Ectodermal cell (in vitro differentiated cells): ENCODE measurements at regions not wholly inside any gene's neighbourhood (a gene's known extent, or its start where the extent isn't known, plus 50 kb on each side); places are given as distances from the start of the nearest gene placed in this dataset.

ENCODE experiments used
- H3K27ac ChIP-seq: 2 replicates; pipeline ENCODE4 v1.7.0; 2013; ENCODE audit warnings: mild to moderate bottlenecking, low read depth, low read length; ENCODE audit not compliant: insufficient read depth, poor library complexity, severe bottlenecking
- H3K27me3 ChIP-seq: 2 replicates; pipeline ENCODE4 v1.7.0; 2013; ENCODE audit warnings: mild to moderate bottlenecking, low read length; ENCODE audit not compliant: insufficient read depth, control insufficient read depth, poor library complexity, severe bottlenecking
- H3K36me3 ChIP-seq: one replicate; pipeline ENCODE4 v1.7.0; 2013; ENCODE audit warnings: low read length; ENCODE audit not compliant: control insufficient read depth, insufficient read depth
- H3K4me1 ChIP-seq: one replicate; pipeline ENCODE4 v1.7.0; 2013; ENCODE audit warnings: low read length; ENCODE audit not compliant: control insufficient read depth, insufficient read depth
- H3K4me3 ChIP-seq: 2 replicates; pipeline ENCODE4 v1.7.0; 2013; ENCODE audit warnings: low read depth, low read length, control low read depth; ENCODE audit not compliant: insufficient read depth
- H3K9me3 ChIP-seq: 2 replicates; pipeline ENCODE4 v1.7.0; 2013; ENCODE audit warnings: mild to moderate bottlenecking, low read length, moderate library complexity; ENCODE audit not compliant: control insufficient read depth
- WGBS, 2 experiments: methylation state at CpG; one replicate each; pipeline ENCODE4 v1.1.7; 2013; ENCODE audit warnings: missing lambda C conversion rate in 2 of 2; 5-methylcytosine and 5-hydroxymethylcytosine counted together

- Histone ChIP-seq H3K4me1 (no peaks in the 10 kb centered on the region), H3K36me3 (no peaks in the 10 kb centered on the region), H3K27ac (no peak overlapping the region), H3K4me3 (no peak overlapping the region), H3K9me3 (no peaks in the 10 kb centered on the region), H3K27me3 (no peaks in the 10 kb centered on the region)
Observed at GRCh38 chr5:63081402-63081801, 502.8 kb downstream of the LRRC70 start.

DNA sequence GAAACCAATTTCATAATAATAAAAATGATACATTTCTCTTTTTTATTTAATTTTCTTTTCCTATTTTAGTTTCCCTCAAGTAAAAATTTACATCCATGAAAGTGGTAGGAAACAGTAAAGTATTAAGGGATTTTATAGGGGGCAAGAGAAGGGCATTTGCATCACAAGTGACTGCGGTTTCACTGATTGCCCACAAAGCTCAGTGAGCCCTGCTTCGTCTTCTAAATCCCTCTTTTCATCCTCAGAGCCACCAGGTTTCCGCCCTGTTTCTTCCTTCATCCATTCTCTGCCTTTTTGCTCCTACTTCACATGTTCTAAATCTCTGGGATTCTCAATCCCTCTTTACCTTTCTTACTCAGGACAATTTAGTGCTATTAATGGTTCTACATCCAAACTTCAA, 491.4 kb downstream of the LRRC70 start:
- Histone ChIP-seq H3K4me3 (no peak overlapping the region), H3K36me3 (no peaks in the 10 kb centered on the region), H3K27me3 (no peaks in the 10 kb centered on the region), H3K4me1 (no peaks in the 10 kb centered on the region), H3K27ac (peak overlapping the region; percentile 26), H3K9me3 (no peaks in the 10 kb centered on the region)
- WGBS, 2 experiments: 21 to 23% methylated on average over 3 of the region's 3 CpGs

- H3K27me3 ChIP-seq: no peaks in the 10 kb centered on the region
- H3K9me3 ChIP-seq: no peaks in the 10 kb centered on the region
- no peaks in the 10 kb centered on the region for H3K4me1 ChIP-seq
- no peaks in the 10 kb centered on the region for H3K36me3 ChIP-seq
- no peak overlapping the region for H3K27ac ChIP-seq
- no peak overlapping the region for H3K4me3 ChIP-seq
- 35 to 53% methylated on average over 1 of the region's 1 CpG for WGBS, 2 experiments
Observed at GRCh38 chr5:63055421-63055820, 476.8 kb downstream of the LRRC70 start.

DNA sequence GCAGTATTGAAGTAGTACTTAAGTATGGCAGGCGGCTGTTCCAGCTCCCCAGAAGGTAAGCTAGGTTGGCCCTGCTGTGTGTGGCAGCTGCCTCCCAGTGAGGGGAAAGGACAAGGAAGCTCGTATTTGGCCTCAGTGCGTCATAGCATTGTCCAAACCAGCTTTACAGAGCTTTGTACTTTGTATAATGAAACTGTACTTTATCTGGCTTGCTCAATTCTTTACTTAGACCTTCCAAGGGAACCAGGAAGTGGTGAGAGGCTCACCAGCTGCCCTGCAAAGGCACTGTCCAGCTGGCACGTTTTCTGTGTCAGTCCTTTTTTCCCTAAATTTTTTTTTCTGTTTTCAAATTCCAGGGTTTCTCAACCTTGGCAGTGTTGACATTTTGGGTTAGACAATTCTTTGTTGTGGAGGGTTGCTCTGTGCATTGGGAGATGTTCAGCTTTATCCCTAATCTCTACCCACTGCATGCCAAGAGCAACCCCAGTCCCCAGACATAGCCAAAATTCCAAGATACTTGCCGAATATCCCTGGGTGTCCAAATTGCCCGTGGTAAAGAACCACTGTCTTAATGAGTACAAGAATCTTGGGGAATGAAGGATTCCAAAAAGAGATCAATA, 474.5 kb downstream of the LRRC70 start:
- WGBS, 2 experiments: 97 to 98% methylated on average over 5 to 6 of the region's 6 CpGs

GRCh38 chr5:63050916-63051315, 472.3 kb downstream of the LRRC70 start:
- no peak overlapping the region for H3K27ac ChIP-seq
- H3K9me3 ChIP-seq: no peaks in the 10 kb centered on the region
- 100% methylated on average over 1 of the region's 2 CpGs; no CpG with 5 or more reads in 1 of the 2 experiments for WGBS, 2 experiments
- no peaks in the 10 kb centered on the region for H3K4me1 ChIP-seq
- H3K36me3 ChIP-seq: no peaks in the 10 kb centered on the region
- H3K4me3 ChIP-seq: no peak overlapping the region
- H3K27me3 ChIP-seq: no peaks in the 10 kb centered on the region

More for the DNA sequence above, 474.5 kb downstream of the LRRC70 start:
- Histone ChIP-seq H3K4me3 (no peak overlapping the region), H3K27ac (no peak overlapping the region), H3K36me3 (no peaks in the 10 kb centered on the region), H3K9me3 (no peaks in the 10 kb centered on the region), H3K4me1 (no peaks in the 10 kb centered on the region), H3K27me3 (no peaks in the 10 kb centered on the region)

GRCh38 chr5:63049935-63050334, 471.3 kb downstream of the LRRC70 start:
- WGBS, 2 experiments: 90 to 100% methylated on average over 1 of the region's 1 CpG
- Histone ChIP-seq H3K27ac (no peak overlapping the region), H3K27me3 (no peaks in the 10 kb centered on the region), H3K4me1 (no peaks in the 10 kb centered on the region), H3K4me3 (no peak overlapping the region), H3K9me3 (no peaks in the 10 kb centered on the region), H3K36me3 (no peaks in the 10 kb centered on the region)

DNA sequence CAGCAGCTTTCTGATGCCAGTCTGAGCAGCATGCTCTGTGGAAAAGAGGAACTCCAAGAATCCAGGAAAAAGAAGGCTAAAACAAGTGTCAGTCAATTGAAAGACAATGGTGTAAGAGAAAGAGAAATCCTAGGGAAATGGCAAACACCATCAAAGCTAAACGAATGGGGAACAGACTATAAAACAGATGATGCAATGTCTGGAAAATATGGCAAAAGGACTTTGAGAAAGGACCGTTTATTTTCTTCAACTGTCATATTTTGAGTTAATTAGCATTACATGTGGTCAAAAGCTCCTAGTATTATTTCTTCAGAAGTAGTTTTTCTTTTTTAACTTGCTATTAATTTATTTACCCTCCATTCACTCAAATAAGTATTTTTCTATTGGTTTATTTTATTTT, 465.2 kb downstream of the LRRC70 start:
- H3K27me3 ChIP-seq: no peaks in the 10 kb centered on the region
- no peak overlapping the region for H3K4me3 ChIP-seq
- H3K4me1 ChIP-seq: no peaks in the 10 kb centered on the region
- no peaks in the 10 kb centered on the region for H3K9me3 ChIP-seq
- 76% methylated on average over 2 of the region's 2 CpGs for WGBS, 2 experiments
- no peak overlapping the region for H3K27ac ChIP-seq
- no peaks in the 10 kb centered on the region for H3K36me3 ChIP-seq

- H3K27me3 ChIP-seq: no peaks in the 10 kb centered on the region
- no peak overlapping the region for H3K27ac ChIP-seq
- no peaks in the 10 kb centered on the region for H3K4me1 ChIP-seq
- 88 to 91% methylated on average over 2 of the region's 2 CpGs for WGBS, 2 experiments
- H3K4me3 ChIP-seq: no peak overlapping the region
- peaks cover 14% of the 10 kb centered on the region for H3K9me3 ChIP-seq
- no peaks in the 10 kb centered on the region for H3K36me3 ChIP-seq
Observed at GRCh38 chr5:63032343-63032742, 453.7 kb downstream of the LRRC70 start.

DNA sequence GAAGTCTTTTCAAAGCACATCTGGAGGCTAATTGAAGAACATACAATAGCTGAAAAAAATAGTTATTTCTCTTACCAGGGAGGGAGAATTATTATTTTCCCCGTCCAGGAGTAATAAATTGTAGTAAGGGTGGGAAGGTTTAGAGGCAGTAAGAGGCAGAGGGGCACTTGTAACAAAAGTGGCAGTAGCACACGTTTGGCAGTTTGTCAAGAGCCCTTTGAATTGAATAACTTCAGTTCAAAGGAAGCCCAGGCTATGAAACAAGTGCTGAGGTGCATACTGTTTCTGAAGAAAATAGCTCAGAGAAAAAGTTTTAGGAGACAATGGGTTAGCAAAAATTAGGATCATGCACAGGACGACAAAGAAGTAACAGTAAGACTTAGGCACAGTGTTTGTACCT, 451.3 kb downstream of the LRRC70 start:
- H3K4me1 ChIP-seq: no peaks in the 10 kb centered on the region
- H3K27ac ChIP-seq: no peak overlapping the region
- H3K36me3 ChIP-seq: no peaks in the 10 kb centered on the region
- H3K27me3 ChIP-seq: no peaks in the 10 kb centered on the region
- WGBS, 2 experiments: 81 to 89% methylated on average over 3 of the region's 3 CpGs
- peaks cover 14% of the 10 kb centered on the region for H3K9me3 ChIP-seq
- H3K4me3 ChIP-seq: no peak overlapping the region

DNA sequence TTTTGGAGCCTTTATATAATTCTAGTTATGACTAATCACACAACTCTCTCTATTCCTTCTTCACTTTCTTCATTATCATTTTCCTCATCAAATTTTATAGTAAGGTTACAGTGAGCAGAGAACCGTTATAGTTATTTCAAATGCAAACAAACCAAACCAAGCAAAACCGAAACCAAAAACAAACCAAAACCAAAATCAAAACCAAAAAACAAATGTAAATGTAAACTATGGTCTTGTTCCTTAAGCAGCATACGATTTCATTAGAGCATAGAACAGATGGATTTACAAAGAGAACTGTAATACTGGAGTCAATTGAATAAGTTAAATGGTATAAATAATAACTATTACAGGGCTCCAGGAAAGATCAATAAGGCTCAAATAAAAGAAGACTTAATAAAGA, 447.1 kb downstream of the LRRC70 start:
- Histone ChIP-seq H3K27ac (no peak overlapping the region), H3K36me3 (no peaks in the 10 kb centered on the region), H3K4me3 (no peak overlapping the region), H3K27me3 (no peaks in the 10 kb centered on the region), H3K9me3 (no peaks in the 10 kb centered on the region), H3K4me1 (no peaks in the 10 kb centered on the region)
- 80 to 85% methylated on average over 1 to 3 of the region's 3 CpGs for WGBS, 2 experiments

DNA sequence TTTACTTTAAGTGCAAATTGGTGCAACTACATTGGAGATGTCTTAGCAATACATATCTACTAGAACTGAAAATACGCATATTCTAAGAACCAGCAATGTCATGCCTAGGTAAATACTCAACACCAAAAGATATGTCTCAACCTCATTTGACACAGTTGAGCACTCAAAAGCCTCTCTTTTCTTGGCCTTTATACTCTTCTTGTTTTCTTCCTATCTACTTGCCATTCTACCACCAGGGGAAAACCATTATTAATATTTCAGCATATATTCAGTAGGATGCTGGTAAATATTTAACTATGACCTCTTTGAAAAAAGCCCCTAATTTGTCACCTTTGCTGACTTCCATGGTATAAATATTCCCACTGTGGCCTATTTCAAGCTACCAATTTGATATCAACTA, 443.8 kb downstream of the LRRC70 start:
- Histone ChIP-seq H3K9me3 (no peaks in the 10 kb centered on the region), H3K27me3 (no peaks in the 10 kb centered on the region), H3K4me3 (no peak overlapping the region), H3K27ac (no peak overlapping the region), H3K4me1 (no peaks in the 10 kb centered on the region), H3K36me3 (no peaks in the 10 kb centered on the region)
- WGBS, 2 experiments: 93 to 95% methylated on average over 1 of the region's 1 CpG
